Hepatocyte (in vitro differentiated cells): ENCODE measurements at regions not wholly inside any gene's neighbourhood (a gene's known extent, or its start where the extent isn't known, plus 50 kb on each side); places are given as distances from the start of the nearest gene placed in this dataset.

ENCODE experiments used
- DNase-seq: peaks from one replicate; pipeline ENCODE4 v3.0.0-alpha.2; 2016; ENCODE audit warnings: low spot score
- H2AFZ ChIP-seq: fragments of 200-600 bp; sonication (generic); 2 replicates; pipeline ENCODE4 v1.6.0; 2016; ENCODE audit warnings: antibody characterized with exemption, mild to moderate bottlenecking
- H3K27ac ChIP-seq: fragments of 200-600 bp; sonication (generic); 2 replicates; pipeline ENCODE4 v1.5.1; 2016; ENCODE audit warnings: mild to moderate bottlenecking
- H3K27me3 ChIP-seq: fragments of 200-600 bp; sonication (generic); 2 replicates; pipeline ENCODE4 v1.6.1; 2016
- H3K36me3 ChIP-seq: fragments of 200-600 bp; sonication (generic); replicated peaks from 2 replicates; pipeline ENCODE4 v1.5.1; 2016; ENCODE audit warnings: low read depth; ENCODE audit not compliant: insufficient read depth
- H3K4me1 ChIP-seq: fragments of 200-600 bp; sonication (generic); 2 replicates; pipeline ENCODE4 v1.5.1; 2016; ENCODE audit warnings: mild to moderate bottlenecking, moderate library complexity; ENCODE audit not compliant: insufficient read depth
- H3K4me2 ChIP-seq: fragments of 200-600 bp; sonication (generic); 2 replicates; pipeline ENCODE4 v1.6.0; 2016
- H3K4me3 ChIP-seq: fragments of 200-600 bp; sonication (generic); 2 replicates; pipeline ENCODE4 v1.5.1; 2016; ENCODE audit warnings: mild to moderate bottlenecking
- H3K79me2 ChIP-seq: fragments of 200-600 bp; sonication (generic); 2 replicates; pipeline ENCODE4 v1.6.0; 2017; ENCODE audit warnings: mild to moderate bottlenecking
- H3K9me2 ChIP-seq: fragments of 200-600 bp; sonication (generic); replicated peaks from 2 replicates; pipeline ENCODE4 v1.6.0; 2017; ENCODE audit warnings: mild to moderate bottlenecking; ENCODE audit not compliant: insufficient read depth
- H3K9me3 ChIP-seq: fragments of 200-600 bp; sonication (generic); 2 replicates; pipeline ENCODE4 v1.5.1; 2016; ENCODE audit warnings: low read depth, mild to moderate bottlenecking
- H4K20me1 ChIP-seq: fragments of 200-600 bp; sonication (generic); 2 replicates; pipeline ENCODE4 v1.6.0; 2016; ENCODE audit warnings: mild to moderate bottlenecking; ENCODE audit not compliant: insufficient read depth, poor library complexity, severe bottlenecking
- CTCF ChIP-seq: fragments of 200-600 bp; sonication (generic); IDR thresholded peaks from 2 replicates; pipeline ENCODE4 v1.5.1; 2016; ENCODE audit warnings: antibody characterized with exemption, mild to moderate bottlenecking; ENCODE audit not compliant: poor library complexity
- EZH2 ChIP-seq: fragments of 200-600 bp; sonication (generic); IDR thresholded peaks from 2 replicates; pipeline ENCODE4 v1.6.1; 2016; ENCODE audit warnings: antibody characterized with exemption, mild to moderate bottlenecking, borderline replicate concordance
- EZH2phosphoT487 ChIP-seq: fragments of 200-600 bp; sonication (generic); IDR thresholded peaks from one replicate; pipeline ENCODE4 v1.6.1; 2018; ENCODE audit warnings: antibody characterized with exemption, mild to moderate bottlenecking, low read depth, moderate library complexity; ENCODE audit not compliant: unreplicated experiment, severe bottlenecking
- WGBS: methylation state at CpG from one replicate; pipeline ENCODE4 v1.1.6; 2016; ENCODE audit warnings: low lambda C conversion rate; ENCODE audit errors: missing lambda C conversion rate; 5-methylcytosine and 5-hydroxymethylcytosine counted together

GRCh38 chr6:166877906-166878305 is 78.4 kb downstream of the RNASET2 start:
- no peaks in the 10 kb centered on the region for H3K79me2 ChIP-seq
- WGBS, result 87% methylated on average over 2 of the region's 2 CpGs
- H3K27me3 ChIP-seq, result no peaks in the 10 kb centered on the region
- no peak for DNase-seq
- H3K4me3 ChIP-seq, result no peak overlapping the region
- no peaks in the 10 kb centered on the region for H3K9me3 ChIP-seq
- no peaks in the 10 kb centered on the region for H3K4me1 ChIP-seq
- no peaks in the 10 kb centered on the region for H3K36me3 ChIP-seq
- no peaks in the 10 kb centered on the region for H3K9me2 ChIP-seq
- H3K4me2 ChIP-seq, result no peak overlapping the region
- no peak overlapping the region for H3K27ac ChIP-seq
- TF ChIP-seq EZH2, result no peak
- TF ChIP-seq CTCF, result no peak
- no peak for TF ChIP-seq EZH2phosphoT487
- H2AFZ ChIP-seq, result no peak overlapping the region
- H4K20me1 ChIP-seq, result no peaks in the 10 kb centered on the region

GRCh38 chr6:166877349-166877748 is 79.0 kb downstream of the RNASET2 start:
- no peak for DNase-seq
- H3K4me2 ChIP-seq, result no peak overlapping the region
- H3K27ac ChIP-seq, result no peak overlapping the region
- H4K20me1 ChIP-seq, result no peaks in the 10 kb centered on the region
- H3K27me3 ChIP-seq, result no peaks in the 10 kb centered on the region
- no peaks in the 10 kb centered on the region for H3K4me1 ChIP-seq
- H2AFZ ChIP-seq, result no peak overlapping the region
- H3K36me3 ChIP-seq, result no peaks in the 10 kb centered on the region
- no peak overlapping the region for H3K4me3 ChIP-seq
- no peaks in the 10 kb centered on the region for H3K9me2 ChIP-seq
- H3K9me3 ChIP-seq, result no peaks in the 10 kb centered on the region
- WGBS, result 92% methylated on average over 2 of the region's 2 CpGs
- H3K79me2 ChIP-seq, result no peaks in the 10 kb centered on the region
- no peak for TF ChIP-seq EZH2
- no peak for TF ChIP-seq EZH2phosphoT487
- no peak for TF ChIP-seq CTCF

GRCh38 chr6:166872531-166873009 is 83.8 kb downstream of the RNASET2 start:
- no peaks in the 10 kb centered on the region for H3K4me1 ChIP-seq
- H3K79me2 ChIP-seq, result no peaks in the 10 kb centered on the region
- no peaks in the 10 kb centered on the region for H3K9me3 ChIP-seq
- H3K27ac ChIP-seq, result no peak overlapping the region
- TF ChIP-seq EZH2 (no peak), EZH2phosphoT487 (no peak), CTCF (no peak)
- no peak overlapping the region for H3K4me3 ChIP-seq
- H3K4me2 ChIP-seq, result no peak overlapping the region
- no peaks in the 10 kb centered on the region for H3K9me2 ChIP-seq
- no peaks in the 10 kb centered on the region for H3K27me3 ChIP-seq
- no peak overlapping the region for H2AFZ ChIP-seq
- no peaks in the 10 kb centered on the region for H3K36me3 ChIP-seq
- no peaks in the 10 kb centered on the region for H4K20me1 ChIP-seq
- WGBS, result 55% methylated on average over 9 of the region's 9 CpGs
- DNase-seq, result peak; percentile 34
